Stimulated activated CD8-positive, alpha-beta memory T cell treated with anti-CD3 and anti-CD28 coated beads, Interleukin-15, amount 100 ng/mL, for 4 hours (primary cell): ENCODE measurements at regions not wholly inside any gene's neighbourhood (a gene's known extent, or its start where the extent isn't known, plus 50 kb on each side); places are given as distances from the start of the nearest gene placed in this dataset.
"Not testable (repeated sequence)": the region's sequence is repeated elsewhere in the genome, so short reads cannot be mapped to it uniquely, and the experiment has no call there.

Experiments
- DNase-seq, 2 donors: peaks; one replicate each; pipeline ENCODE4 v3.0.0-alpha.2; 2020; ENCODE audit warnings: low read depth in 2 of 2

DNA sequence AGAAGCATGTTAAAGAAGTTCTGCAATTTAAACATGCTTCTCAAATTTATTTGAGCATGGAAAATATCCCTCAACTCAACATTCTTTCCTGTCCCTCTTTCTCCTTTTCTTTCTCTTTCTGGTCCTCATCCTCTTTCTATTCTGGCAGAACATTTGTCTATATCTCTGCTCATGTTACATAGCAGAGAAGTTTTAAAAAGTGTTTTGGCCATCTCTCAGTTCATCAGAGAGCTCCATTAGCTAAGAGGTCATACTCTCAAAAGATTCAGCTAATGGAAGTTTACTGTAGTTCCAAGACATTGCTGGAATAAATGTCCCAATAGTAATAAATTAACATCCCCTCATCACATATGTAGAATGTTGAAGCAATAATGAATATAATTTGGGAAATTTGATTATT, 53.5 kb downstream of the XCL2 start:
- DNase-seq: no peak

DNA sequence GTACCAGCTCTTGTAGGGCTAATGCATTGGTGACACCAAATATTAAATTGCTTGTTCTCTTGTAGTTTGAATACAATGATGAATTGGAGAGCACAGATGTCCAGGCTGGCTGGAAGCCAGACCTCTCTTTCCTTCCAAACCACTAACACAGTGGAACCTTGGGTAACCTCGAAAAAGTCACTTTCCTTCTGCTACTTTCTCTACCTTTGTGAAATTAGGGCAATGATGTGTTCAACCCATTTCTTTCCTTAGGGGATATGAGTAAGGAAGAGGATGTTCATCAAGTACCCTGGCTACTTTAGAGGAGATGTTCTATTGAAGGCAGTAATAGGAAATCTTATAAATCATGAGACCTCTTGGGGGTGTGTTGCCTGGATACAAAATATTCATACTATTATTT, 55.7 kb downstream of the XCL2 start:
- DNase-seq: no peak

DNA sequence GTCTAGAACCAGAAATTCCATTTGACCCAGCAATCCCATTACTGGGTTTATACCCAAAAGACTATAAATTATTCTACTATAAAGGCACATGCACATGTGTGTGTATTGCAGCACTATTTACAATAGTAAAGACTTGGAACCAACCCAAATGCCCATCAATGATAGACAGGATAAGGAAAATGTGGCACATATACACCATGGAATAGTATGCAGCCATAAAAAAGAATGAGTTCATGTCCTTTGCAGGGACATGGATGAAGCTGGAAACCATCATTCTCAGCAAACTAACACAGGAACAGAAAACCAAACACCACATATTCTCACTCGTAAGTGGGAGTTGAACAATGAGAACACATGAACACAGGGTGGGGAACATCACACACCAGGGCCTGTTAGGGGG, 57.0 kb downstream of the XCL2 start:
- DNase-seq: not testable (repeated sequence)

DNA sequence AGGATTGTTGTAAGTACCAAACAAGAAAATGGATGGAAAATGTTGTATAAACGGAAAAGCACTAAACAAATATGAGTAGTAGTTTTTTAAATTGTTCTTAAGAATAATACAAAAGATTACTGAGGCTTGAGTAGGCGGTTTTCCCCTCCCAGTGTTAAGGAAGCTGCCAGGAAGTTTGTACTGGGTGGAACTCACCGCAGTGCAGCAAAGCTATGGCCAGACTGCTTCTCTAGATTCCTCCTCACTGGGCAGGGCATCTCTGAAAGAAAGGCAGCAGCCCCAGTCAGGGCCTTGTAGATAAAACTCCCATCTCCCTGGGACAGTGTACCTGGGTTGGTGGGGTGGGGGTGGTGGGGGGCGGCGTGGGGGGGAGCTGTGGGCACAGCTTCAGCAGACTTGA, 58.7 kb downstream of the XCL2 start:
- DNase-seq: no peak

DNA sequence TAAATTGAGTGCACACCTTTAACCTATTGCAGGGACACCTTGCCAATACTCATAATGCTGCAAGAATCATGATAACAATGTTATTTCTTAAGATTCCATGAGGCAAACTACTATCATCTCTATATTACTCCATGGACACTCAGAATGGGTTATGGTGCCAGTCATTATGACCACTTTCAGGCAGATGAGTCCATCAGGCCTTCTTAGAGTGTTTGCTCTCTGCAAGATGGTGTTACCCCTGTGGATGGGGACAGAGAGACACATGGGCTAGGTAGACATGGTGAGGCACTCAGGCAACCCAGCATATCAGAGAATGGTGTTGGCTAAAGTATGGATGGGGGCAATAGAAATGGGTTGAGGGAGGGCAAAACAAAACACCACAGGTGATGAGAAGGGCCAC, 59.7 kb downstream of the XCL2 start:
- no peak for DNase-seq

DNA sequence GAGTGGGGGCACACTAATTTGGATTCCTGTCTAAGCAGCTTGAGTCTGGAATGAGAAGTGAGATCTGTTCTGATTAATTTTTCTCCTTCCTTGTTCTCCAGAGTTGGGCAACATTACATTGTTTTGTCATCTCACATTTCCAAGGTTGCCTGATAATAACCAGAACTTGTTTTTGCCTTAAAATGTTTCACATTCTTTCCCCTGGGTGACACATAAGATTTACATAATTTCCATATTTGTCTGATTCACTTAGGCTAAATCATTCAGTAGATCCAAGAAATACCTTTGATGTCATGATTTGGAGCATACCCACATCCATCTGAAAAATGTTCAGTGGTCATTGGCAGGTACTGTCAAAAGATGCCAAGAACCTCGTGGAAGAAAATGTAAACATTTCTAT, 60.3 kb downstream of the XCL2 start:
- no peak for DNase-seq

DNA sequence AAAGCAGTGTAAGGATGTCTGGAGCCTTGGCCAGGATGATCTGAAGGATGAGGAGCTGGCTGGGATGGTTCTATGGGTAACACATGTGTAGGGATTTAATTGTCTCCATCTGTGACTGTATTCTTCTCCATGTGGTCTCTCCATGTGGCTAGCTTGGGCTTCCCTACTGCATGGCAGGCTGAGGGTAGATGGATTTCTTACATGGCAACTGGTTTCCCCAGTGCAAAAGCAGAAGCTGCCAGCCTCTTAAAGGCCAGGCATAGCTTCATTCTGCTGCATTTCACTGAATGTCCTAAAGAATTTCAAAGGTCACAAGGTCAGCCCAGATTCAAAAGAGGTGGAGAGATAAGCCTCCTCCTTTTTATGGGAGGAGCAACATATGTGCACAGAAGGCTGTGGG, 61.7 kb downstream of the XCL2 start:
- no peak for DNase-seq

DNA sequence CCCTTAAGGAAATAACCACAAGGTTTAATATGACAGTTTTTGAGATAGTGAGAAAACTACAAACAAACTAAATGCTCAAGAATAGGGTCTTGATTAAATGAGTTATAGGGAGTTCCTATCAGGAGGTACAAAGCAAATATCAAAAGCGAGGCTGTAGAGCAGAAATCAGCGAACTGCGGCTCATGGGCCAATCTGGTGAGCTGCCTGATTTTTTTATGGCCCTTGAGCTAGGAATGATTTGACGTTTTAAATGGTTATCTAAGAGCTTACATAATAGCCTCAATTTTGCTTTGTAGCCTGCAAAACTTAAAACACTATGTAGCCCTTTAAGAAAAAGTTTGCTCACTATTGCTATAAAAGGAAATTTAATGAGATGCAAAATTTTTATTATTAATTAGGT, 62.2 kb downstream of the XCL2 start:
- no peak for DNase-seq

DNA sequence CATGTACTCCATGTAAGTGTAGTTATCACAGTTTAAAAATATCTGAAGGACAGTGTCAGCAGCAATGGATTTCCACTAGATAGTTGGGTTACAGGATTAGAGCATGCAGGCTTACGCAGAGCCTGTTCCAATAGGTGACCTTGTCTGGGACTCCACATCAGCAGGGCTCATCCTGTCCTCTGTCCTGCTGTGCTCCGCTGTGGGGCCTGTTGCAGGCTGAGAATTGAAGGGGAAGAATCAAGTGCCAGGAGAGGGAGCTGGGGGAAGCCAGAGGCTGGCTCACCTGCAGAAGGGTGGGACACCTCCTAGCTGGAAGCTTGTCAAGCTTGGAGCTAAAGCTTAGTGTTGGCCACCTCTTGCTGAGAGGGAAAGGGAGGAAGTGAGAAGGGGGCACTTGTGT, 62.8 kb downstream of the XCL2 start:
- DNase-seq: no peak

DNA sequence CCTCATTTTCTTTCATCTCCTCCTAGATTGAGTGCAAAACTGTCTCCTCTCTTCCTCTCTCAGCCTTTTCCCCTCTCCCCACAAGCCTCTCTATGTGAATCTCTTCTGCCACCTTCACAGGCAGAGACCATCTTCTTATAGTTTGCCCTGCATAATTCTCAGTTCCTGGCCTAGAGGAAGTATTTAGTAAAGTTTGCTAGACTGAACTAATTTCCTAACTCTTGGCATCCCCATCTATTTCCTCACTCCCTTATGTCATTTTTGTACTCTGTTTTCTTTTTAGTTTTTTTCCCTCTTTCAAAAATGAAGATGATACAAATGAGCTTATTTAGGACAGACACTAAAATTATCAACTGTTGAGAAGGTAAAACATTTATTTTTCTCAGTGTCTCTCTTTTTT, 66.0 kb downstream of the XCL2 start:
- no peak for DNase-seq

DNA sequence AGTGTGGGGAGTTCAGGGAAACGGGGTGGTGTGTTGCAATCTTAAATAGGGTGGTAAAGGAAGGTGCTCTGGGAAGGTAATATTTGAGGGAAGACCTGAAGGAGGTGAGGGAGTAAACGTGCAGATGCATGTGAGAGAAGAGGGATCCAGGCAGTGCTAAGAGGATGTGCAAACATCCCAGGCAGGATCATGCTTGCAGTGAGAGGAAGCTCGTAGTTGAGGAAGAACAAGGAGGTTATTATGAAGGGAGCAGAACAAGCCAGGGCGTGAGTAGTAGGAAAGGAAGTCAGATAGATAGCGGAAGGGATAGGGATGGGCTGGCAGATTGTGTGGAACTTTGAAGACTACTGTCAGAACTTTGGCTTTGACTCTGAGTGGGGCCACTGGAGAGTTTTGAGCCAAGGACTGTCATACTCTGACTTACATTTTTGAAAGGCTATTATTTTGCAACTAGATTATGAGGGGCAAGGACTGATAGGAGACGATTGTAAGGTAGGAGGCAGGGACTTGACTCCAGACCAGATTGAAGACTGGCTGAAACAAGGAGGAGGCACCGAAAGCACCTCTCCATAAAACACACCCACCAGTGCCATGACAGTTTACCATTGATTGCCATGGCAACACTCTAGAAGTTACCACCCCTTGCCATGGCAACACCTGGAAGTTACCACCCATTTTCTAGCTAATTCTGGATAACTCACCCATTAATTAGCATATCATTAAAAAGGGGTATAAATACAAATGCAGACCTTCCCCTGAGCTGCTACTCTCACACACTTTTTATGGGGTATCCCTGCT, 67.0 kb downstream of the XCL2 start:
- no peak for DNase-seq

DNA sequence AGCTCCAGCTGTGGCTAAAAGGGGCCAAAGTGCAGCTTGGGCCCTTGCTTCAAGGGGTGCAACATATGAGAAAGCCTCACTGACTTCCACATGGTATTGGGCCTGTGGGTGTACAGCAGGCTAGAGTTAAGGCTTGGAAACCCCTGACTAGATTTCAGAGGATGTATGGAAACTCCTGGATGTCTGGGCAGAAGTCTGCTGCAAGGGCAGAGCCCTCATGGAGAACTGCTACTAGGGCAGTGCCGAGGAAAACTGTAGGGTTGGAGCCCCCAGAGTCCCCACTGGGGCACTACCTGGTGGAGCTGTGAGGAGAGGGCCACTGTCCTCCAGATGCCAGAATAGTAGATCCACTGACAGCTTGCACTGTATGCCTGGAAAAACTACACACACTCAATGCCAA, 69.5 kb downstream of the XCL2 start:
- no peak for DNase-seq

DNA sequence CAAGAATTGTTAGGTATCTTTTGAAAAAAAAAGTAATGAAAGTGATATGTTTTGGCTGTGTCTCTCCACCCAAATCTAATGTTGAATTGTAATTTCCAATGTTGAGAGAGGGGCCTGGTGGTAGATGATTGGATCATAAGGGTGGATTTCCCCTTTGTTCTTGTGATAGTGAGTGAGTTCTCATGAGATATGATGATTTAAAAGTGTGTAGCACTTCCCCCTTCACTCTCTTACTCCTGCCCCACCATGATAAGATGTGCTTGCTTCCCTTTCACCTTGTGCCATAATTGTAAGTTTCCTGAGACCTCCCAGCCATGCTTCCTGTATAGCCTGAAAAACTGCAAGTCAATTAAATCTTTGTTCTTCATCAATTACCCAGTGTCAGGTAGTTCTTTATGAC, 70.7 kb downstream of the XCL2 start:
- no peak for DNase-seq

DNA sequence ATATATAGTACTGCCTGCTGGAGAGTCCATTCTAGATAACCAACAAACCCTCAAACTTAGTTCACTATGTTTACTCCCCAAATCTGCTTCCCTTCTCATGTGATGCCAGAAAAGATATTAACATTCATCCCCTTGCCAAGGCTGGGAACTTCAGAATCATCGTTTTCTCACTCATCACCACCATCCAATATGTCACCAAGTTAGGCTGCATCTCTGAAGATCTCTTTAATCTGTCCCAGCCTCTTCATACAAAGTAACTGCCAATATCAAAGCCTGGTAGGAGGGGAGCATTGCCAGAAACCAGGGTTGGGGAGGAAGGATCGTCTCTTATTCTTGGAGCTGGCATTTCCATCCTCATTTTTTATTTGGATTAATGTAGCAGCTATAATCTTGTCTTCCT, 71.6 kb downstream of the XCL2 start:
- no peak for DNase-seq

DNA sequence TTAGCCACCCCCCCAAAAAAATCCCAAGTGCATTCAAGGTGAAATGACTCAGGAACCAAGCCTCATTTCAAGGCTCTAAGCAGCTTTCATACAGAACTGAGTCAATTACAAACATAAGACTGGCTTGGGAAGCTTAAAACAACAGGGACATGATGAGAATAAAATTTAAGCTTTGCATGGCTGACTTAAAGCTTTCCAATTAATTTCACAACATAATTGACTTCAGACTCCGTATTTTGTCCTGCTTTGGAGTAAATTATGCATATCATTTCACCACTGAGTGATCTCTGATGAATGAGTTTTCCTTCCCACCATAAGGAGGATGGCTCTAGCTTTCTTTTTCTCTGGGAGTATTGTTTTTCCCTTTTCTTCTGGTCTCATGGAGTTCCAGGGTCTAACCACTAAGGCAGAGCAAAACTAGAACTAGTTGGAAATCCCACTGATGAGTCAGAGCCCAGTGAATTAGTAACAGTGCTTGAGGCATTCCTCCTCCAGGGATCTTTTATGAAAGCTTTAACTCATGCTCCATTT, 72.8 kb downstream of the XCL2 start:
- no peak for DNase-seq

DNA sequence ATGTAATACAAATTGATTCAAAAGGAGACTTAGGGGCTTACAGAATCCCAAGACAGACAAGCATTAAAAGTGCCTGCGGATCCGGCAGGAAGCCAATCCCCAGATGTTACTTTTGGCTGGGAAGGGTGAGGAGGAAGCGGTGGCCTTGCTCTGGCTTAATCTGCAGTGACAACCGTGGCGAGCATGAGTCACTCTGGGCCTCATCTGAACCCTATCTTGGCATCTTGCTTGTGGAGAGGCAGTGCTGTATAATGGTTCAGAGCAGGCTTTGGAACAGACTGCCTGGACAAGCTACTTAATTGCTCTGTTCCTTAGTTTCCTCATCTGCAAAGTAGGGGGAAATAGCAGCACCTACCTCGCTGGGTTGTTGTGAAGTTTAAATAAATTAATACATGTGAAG, 74.1 kb downstream of the XCL2 start:
- DNase-seq: peak; percentile 15 to 24

DNA sequence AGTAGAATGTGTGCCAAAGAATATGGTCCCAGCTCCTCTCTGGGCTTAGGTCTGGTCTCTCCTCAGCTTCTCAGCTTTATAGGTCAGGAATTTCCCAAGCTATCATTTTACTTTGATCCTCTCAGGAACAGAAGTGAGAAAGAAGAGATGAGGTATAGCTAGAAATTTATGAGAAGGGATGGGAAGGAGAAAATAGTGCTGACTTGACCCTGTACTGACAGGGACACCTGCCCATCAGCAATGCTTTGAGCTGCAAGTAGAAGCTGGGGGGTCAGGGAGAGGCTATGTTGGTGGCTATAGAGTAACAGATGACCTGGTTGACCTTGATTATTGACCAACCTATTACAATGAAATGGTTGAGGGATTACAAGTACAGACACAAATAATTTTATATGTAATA, 75.0 kb downstream of the XCL2 start:
- DNase-seq: no peak

DNA sequence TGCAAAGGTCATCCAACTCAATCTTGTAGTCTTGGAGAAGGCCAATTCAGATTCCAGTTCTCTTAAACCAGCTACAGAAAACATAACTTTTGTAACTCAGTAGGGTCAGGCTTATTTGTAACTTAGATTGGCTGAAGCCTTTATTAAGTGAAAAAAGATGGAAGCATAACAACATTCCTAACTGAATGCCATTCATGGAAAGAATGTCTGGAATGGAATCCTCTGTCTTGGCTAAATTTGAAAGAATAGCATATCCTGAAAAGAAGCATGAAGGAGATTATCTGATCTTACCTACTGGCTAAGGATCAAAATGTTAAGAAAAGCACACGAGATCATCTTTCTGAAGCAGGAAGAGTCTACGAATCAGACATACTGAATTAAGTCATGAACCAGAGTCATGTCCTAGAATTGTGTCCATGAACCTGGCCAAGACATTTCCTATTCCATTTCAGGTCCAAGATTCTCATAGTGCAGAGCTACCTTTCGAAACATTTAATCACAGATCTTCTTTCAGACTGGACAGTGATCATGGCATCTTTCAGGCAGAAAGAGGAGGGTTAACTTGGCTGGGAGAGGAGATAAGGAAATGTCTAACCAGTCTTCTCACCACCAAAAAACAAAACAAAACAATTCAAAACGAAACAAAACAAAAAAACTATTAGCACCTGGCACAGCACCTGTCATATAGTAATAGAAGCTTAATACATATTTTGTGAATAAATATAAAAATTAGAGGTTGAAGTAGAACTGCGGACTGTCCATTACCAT, 75.6 kb downstream of the XCL2 start:
- DNase-seq: no peak

DNA sequence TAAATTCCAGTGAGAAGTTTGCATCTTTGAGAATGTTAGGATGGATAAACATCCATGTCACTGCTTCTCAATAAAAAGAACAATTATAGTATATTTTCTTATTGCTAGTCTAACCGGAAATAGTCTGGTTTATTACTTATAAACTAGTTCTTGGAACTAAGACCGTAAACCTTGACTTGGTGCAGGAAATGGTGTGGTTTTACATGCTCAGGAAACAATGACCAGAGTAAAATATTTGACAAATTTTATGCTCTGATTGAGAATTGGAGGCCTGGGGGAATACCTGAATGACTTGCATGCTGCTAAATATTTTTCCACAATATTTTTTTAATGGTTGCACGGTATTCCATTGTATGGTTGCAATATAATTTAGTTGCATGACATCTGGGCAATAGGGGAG, 76.3 kb downstream of the XCL2 start:
- DNase-seq: no peak

DNA sequence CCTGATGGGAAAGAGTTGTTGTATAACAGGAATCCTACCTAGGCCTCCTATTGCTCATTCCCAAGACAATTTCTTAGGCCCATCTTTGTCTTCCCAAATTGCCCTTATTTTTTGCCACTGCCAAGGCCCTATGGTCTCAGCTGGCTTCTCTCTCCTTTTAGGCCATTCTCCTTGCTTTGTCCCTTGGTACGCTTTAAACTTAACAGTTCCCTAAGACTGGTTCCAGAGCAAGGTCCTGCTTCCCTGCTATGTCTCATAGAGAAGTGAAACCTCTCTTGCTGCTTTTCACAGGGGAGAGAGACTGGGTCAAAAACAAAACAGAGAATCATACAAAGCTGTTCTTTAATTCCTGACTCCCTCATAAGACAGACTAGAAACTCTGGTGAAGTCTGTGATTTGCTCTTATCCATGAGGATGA, 77.1 kb downstream of the XCL2 start:
- DNase-seq: no peak

DNA sequence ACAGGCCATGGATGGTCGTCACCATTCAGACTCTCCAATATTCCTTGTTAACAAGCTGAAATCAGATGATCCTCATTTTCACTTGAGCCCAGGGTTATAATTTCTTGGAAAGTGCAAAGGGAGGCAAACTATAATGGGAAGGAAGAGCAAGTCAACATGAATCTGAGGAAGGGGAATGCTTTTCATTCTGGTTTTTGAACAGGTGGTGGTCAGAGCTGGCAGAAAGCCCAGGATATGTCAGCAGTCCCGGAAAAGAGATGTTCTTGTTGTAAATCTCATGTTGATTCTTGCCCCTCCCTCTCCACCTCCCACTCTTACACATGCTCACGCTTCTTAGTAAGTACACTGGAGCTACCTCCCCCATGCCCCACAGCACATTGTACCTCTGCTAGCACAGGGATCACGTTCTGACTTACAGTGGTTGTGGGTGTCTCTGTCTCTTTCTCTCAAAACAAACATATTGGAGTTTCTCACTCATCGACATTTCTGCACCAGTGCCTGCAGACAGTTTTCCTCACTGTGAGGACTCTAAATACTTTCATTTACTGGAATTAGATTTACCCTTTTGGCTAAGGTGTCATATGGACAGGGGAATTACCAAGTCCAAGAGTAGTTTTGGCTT, 77.6 kb downstream of the XCL2 start:
- peak; percentile 23 to 49 for DNase-seq

DNA sequence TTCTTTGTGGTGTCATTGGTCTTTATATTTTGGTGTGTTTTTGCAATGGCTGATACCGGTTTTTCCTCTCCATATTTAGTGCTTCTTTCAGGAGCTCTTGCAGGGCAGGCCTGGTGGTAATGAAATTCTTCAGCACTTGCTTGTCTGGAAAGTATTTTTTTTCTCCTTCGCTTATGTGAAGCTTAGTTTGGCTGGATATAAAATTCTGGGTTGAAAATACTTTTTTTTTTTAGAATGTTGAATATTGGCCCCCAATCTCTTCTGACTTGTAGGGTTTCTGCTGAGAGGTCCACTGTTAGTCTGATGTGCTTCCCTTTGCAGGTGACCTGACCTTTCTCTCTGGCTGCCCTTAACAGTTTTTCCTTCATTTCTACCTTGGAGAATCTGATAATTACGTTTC, 82.7 kb downstream of the XCL2 start:
- not testable (repeated sequence) for DNase-seq

DNA sequence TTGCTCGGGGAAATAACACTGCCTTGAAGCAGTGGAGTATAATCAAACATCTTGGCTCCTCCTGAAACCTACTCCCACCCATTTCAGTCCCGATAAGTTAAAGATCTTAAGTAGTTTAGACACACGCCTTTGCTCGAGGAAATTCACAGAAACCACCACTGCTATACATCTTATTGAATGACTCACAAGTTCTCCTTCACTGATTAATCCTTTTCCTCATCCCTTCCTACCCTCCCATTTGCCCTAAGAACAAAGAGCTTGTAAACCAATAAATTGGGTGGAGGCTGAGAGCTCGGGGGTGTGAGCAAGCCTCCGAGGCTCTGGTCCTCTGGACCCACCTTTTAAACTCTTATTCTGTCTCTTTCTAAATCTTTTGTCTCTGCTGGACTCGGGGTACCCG, 86.5 kb downstream of the XCL2 start:
- DNase-seq: not testable (repeated sequence)
